LNCAP (cell line): ENCODE measurements at regions not wholly inside any gene's neighbourhood (a gene's known extent, or its start where the extent isn't known, plus 50 kb on each side); places are given as distances from the start of the nearest gene placed in this dataset.

Source experiments
- CTCF ChIP-seq: fragments of 450-650 bp; IDR thresholded peaks from 2 replicates; pipeline ENCODE4 v1.5.1; 2017; ENCODE audit warnings: mild to moderate bottlenecking

GRCh38 chr4:163582703-163583102 is 88.2 kb downstream of the TMA16 start:
- no peak for TF ChIP-seq CTCF

GRCh38 chr4:163587867-163588266 is 93.4 kb downstream of the TMA16 start:
- no peak for TF ChIP-seq CTCF

- TF ChIP-seq CTCF = no peak
These were observed 94.0 kb downstream of the TMA16 start for GRCh38 chr4:163588532-163588931.

GRCh38 chr4:163590103-163590502 is 95.6 kb downstream of the TMA16 start:
- no peak for TF ChIP-seq CTCF

- TF ChIP-seq CTCF = no peak
These were observed 96.3 kb downstream of the TMA16 start for GRCh38 chr4:163590619-163591264.

GRCh38 chr4:163591614-163592020 is 97.1 kb downstream of the TMA16 start:
- TF ChIP-seq CTCF = no peak

GRCh38 chr4:163592212-163592611 is 97.7 kb downstream of the TMA16 start:
- no peak for TF ChIP-seq CTCF

GRCh38 chr4:163595580-163595979 is 101.1 kb downstream of the TMA16 start:
- TF ChIP-seq CTCF = no peak
